Muscle of leg (tissue), 3 donors: ENCODE measurements at regions not wholly inside any gene's neighbourhood (a gene's known extent, or its start where the extent isn't known, plus 50 kb on each side); places are given as distances from the start of the nearest gene placed in this dataset.

Experiments
- DNase-seq: peaks from one replicate; pipeline ENCODE4 v3.0.0; 2013
- H3K27ac ChIP-seq: one replicate; pipeline ENCODE4 v1.5.1; 2013; ENCODE audit warnings: mild to moderate bottlenecking, low read length, control low read depth
- H3K27me3 ChIP-seq: one replicate; pipeline ENCODE4 v1.6.1; 2013; ENCODE audit warnings: low read length; ENCODE audit not compliant: control insufficient read depth, insufficient read depth
- H3K36me3 ChIP-seq: one replicate; pipeline ENCODE4 v1.6.1; 2013; ENCODE audit warnings: low read length; ENCODE audit not compliant: control insufficient read depth, insufficient read depth
- H3K4me1 ChIP-seq: one replicate; pipeline ENCODE4 v1.6.1; 2013; ENCODE audit warnings: low read length; ENCODE audit not compliant: control insufficient read depth, insufficient read depth
- H3K4me3 ChIP-seq: one replicate; pipeline ENCODE4 v1.5.1; 2013; ENCODE audit warnings: low read length, control low read depth
- H3K9me3 ChIP-seq: replicated peaks from 2 replicates; pipeline ENCODE4 v1.6.1; 2013; ENCODE audit warnings: low read depth, low read length; ENCODE audit not compliant: control insufficient read depth
- WGBS: methylation state at CpG from one replicate; pipeline ENCODE4 v1.1.5; 2013; ENCODE audit warnings: missing lambda C conversion rate; ENCODE audit not compliant: insufficient coverage; 5-methylcytosine and 5-hydroxymethylcytosine counted together

GRCh38 chr3:134704133-134704532 lies 53.3 kb upstream of the KY start:
- Histone ChIP-seq H3K27me3 (no peaks in the 10 kb centered on the region), H3K27ac (no peak overlapping the region), H3K4me3 (no peak overlapping the region), H3K4me1 (peaks cover 23% of the 10 kb centered on the region), H3K9me3 (no peaks in the 10 kb centered on the region), H3K36me3 (no peaks in the 10 kb centered on the region)
- no CpG with 5 or more reads among the region's 2 CpGs for WGBS
- no peak for DNase-seq

GRCh38 chr3:134704556-134704955 lies 53.7 kb upstream of the KY start:
- WGBS = no CpG with 5 or more reads among the region's 1 CpG
- Histone ChIP-seq H3K4me3 (no peak overlapping the region), H3K9me3 (no peaks in the 10 kb centered on the region), H3K27ac (no peak overlapping the region), H3K4me1 (peaks cover 23% of the 10 kb centered on the region), H3K27me3 (no peaks in the 10 kb centered on the region), H3K36me3 (no peaks in the 10 kb centered on the region)
- DNase-seq = no peak

- Histone ChIP-seq H3K4me1 (peaks cover 31% of the 10 kb centered on the region), H3K4me3 (no peak overlapping the region), H3K36me3 (no peaks in the 10 kb centered on the region), H3K9me3 (no peaks in the 10 kb centered on the region), H3K27ac (no peak overlapping the region), H3K27me3 (no peaks in the 10 kb centered on the region)
- no peak for DNase-seq
- no CpG with 5 or more reads among the region's 2 CpGs for whole genome bisulfite sequencing
Measured at GRCh38 chr3:134707908-134708597, 57.2 kb upstream of the KY start.

GRCh38 chr3:134708671-134709070 lies 57.8 kb upstream of the KY start:
- Histone ChIP-seq H3K9me3 (no peaks in the 10 kb centered on the region), H3K4me1 (peaks cover 31% of the 10 kb centered on the region), H3K27ac (no peak overlapping the region), H3K4me3 (no peak overlapping the region), H3K36me3 (no peaks in the 10 kb centered on the region), H3K27me3 (no peaks in the 10 kb centered on the region)
- DNase-seq = no peak
- 88% methylated on average over 2 of the region's 2 CpGs for WGBS

- Histone ChIP-seq H3K4me1 (peaks cover 31% of the 10 kb centered on the region), H3K4me3 (no peak overlapping the region), H3K27me3 (no peaks in the 10 kb centered on the region), H3K36me3 (no peaks in the 10 kb centered on the region), H3K9me3 (no peaks in the 10 kb centered on the region), H3K27ac (peak overlapping the region; percentile 35)
- no peak for DNase-seq
- WGBS = no CpG with 5 or more reads among the region's 2 CpGs
Measured at GRCh38 chr3:134709076-134709475, 58.3 kb upstream of the KY start.

GRCh38 chr3:134709561-134710312 lies 58.9 kb upstream of the KY start:
- WGBS = 17% methylated on average over 1 of the region's 5 CpGs
- peaks cover 31% of the 10 kb centered on the region for H3K4me1 ChIP-seq
- no peaks in the 10 kb centered on the region for H3K9me3 ChIP-seq
- H3K27me3 ChIP-seq = no peaks in the 10 kb centered on the region
- peak; percentile 43 for DNase-seq
- H3K36me3 ChIP-seq = no peaks in the 10 kb centered on the region
- peak overlapping the region; percentile 77 for H3K27ac ChIP-seq
- H3K4me3 ChIP-seq = no peak overlapping the region

- 51% methylated on average over 2 of the region's 6 CpGs for WGBS
- H3K27ac ChIP-seq = peak overlapping the region; percentile 77
- peaks cover 31% of the 10 kb centered on the region for H3K4me1 ChIP-seq
- DNase-seq = no peak
- no peaks in the 10 kb centered on the region for H3K36me3 ChIP-seq
- H3K4me3 ChIP-seq = no peak overlapping the region
- H3K9me3 ChIP-seq = no peaks in the 10 kb centered on the region
- no peaks in the 10 kb centered on the region for H3K27me3 ChIP-seq
Measured at GRCh38 chr3:134710313-134710680, 59.5 kb upstream of the KY start.

GRCh38 chr3:134711284-134711683 lies 60.5 kb upstream of the KY start:
- WGBS = no CpG with 5 or more reads among the region's 1 CpG

GRCh38 chr3:134713671-134714070 lies 62.8 kb upstream of the KY start:
- WGBS = 84% methylated on average over 3 of the region's 3 CpGs
- H3K4me3 ChIP-seq = no peak overlapping the region
- H3K9me3 ChIP-seq = no peaks in the 10 kb centered on the region
- H3K36me3 ChIP-seq = no peaks in the 10 kb centered on the region
- DNase-seq = no peak
- H3K27ac ChIP-seq = no peak overlapping the region
- H3K4me1 ChIP-seq = peaks cover 20% of the 10 kb centered on the region
- H3K27me3 ChIP-seq = no peaks in the 10 kb centered on the region

More at GRCh38 chr3:134711284-134711683, 60.5 kb upstream of the KY start:
- Histone ChIP-seq H3K27ac (no peak overlapping the region), H3K36me3 (no peaks in the 10 kb centered on the region), H3K27me3 (no peaks in the 10 kb centered on the region), H3K4me3 (no peak overlapping the region), H3K4me1 (peaks cover 31% of the 10 kb centered on the region), H3K9me3 (no peaks in the 10 kb centered on the region)
- DNase-seq = no peak

- WGBS = 53% methylated on average over 2 of the region's 4 CpGs
- H3K9me3 ChIP-seq = no peaks in the 10 kb centered on the region
- no peak overlapping the region for H3K27ac ChIP-seq
- DNase-seq = no peak
- H3K27me3 ChIP-seq = no peaks in the 10 kb centered on the region
- no peaks in the 10 kb centered on the region for H3K4me1 ChIP-seq
- H3K36me3 ChIP-seq = no peaks in the 10 kb centered on the region
- H3K4me3 ChIP-seq = no peak overlapping the region
Measured at GRCh38 chr3:134718726-134719125, 67.9 kb upstream of the KY start.
